BE2C (cell line): ENCODE measurements at regions not wholly inside any gene's neighbourhood (a gene's known extent, or its start where the extent isn't known, plus 50 kb on each side); places are given as distances from the start of the nearest gene placed in this dataset.

Source experiments
- DNase-seq: peaks from one replicate; pipeline ENCODE4 v3.0.0-alpha.2; 2020
- H3K27me3 ChIP-seq: fragments of 250-450 bp; sonication (Bioruptor Pico); 2 replicates; pipeline ENCODE4 v1.5.1; 2020; ENCODE audit warnings: mild to moderate bottlenecking
- H3K36me3 ChIP-seq: fragments of 250-450 bp; sonication (Bioruptor Pico); 2 replicates; pipeline ENCODE4 v1.5.1; 2020; ENCODE audit warnings: mild to moderate bottlenecking
- H3K4me1 ChIP-seq: fragments of 250-450 bp; sonication (Bioruptor Pico); 2 replicates; pipeline ENCODE4 v1.5.1; 2020
- H3K4me3 ChIP-seq: 2 replicates; pipeline ENCODE4 v1.5.1; 2011; ENCODE audit warnings: low read depth, low read length
- H3K9me3 ChIP-seq: fragments of 250-450 bp; sonication (Bioruptor Pico); 2 replicates; pipeline ENCODE4 v1.5.1; 2020
- TF ChIP-seq, protein P1 (sequence below): IDR thresholded peaks from 2 replicates; pipeline ENCODE4 v1.5.1; 2012; ENCODE audit warnings: mild to moderate bottlenecking, low read depth, low read length

DNA sequence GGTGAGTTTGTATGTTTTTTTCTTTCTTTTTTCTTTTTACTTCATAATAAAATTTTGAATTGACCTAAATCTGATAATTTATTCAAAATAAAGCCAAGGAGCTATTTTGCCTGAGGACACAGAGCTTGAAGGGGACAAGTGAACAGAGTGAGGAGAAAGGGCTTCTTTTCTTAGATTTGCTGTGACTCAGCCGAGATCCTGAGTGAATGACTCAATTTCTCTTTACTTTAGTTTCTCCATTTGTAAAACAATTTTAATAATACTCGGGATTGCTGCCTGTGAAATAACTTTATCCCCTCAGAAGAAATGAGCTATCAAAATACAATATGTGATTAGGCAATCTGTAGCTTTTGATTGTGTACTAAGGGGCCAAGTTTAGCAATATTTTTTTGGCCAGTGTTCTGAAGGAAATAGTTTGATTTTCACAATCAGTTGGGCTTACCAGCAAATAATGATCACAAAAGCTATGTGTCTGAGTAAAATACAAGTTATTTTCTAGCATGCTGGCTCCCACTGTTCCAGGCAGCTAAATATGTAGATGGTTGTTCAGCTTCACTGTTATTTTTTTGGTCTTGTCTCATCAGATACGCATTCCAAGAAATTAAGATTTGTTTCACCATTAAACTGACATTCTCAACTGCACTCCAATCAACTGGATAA, 437.5 kb downstream of the FGF9 start:
- TF ChIP-seq, protein P1, sequence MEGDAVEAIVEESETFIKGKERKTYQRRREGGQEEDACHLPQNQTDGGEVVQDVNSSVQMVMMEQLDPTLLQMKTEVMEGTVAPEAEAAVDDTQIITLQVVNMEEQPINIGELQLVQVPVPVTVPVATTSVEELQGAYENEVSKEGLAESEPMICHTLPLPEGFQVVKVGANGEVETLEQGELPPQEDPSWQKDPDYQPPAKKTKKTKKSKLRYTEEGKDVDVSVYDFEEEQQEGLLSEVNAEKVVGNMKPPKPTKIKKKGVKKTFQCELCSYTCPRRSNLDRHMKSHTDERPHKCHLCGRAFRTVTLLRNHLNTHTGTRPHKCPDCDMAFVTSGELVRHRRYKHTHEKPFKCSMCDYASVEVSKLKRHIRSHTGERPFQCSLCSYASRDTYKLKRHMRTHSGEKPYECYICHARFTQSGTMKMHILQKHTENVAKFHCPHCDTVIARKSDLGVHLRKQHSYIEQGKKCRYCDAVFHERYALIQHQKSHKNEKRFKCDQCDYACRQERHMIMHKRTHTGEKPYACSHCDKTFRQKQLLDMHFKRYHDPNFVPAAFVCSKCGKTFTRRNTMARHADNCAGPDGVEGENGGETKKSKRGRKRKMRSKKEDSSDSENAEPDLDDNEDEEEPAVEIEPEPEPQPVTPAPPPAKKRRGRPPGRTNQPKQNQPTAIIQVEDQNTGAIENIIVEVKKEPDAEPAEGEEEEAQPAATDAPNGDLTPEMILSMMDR = no peak
- H3K4me3 ChIP-seq = no peak overlapping the region
- DNase-seq = no peak
- no peaks in the 10 kb centered on the region for H3K27me3 ChIP-seq
- H3K9me3 ChIP-seq = no peaks in the 10 kb centered on the region
- H3K4me1 ChIP-seq = no peaks in the 10 kb centered on the region
- no peaks in the 10 kb centered on the region for H3K36me3 ChIP-seq

DNA sequence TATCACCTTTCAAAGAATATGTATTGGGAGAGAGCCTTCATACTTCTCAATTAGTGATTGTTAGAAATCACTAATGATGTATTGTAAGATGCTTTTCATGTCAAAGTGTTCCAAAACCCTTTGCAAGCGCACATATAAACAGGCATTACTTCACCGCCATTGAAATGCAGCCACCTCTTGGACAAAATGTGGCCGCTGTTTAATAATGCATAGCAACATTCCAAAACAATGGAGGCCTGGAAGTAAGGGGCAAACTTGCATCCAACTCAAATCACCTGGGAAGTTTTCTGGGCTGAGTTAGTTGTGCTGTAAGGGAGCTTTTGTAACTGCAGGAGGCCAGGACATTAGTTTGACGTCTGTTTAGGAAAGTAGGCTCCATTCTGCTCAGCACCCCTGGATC, 438.1 kb downstream of the FGF9 start:
- Histone ChIP-seq H3K36me3 (no peaks in the 10 kb centered on the region), H3K9me3 (no peaks in the 10 kb centered on the region), H3K4me3 (no peak overlapping the region), H3K4me1 (no peaks in the 10 kb centered on the region), H3K27me3 (no peaks in the 10 kb centered on the region)
- no peak for DNase-seq
- TF ChIP-seq, protein P1 = no peak

DNA sequence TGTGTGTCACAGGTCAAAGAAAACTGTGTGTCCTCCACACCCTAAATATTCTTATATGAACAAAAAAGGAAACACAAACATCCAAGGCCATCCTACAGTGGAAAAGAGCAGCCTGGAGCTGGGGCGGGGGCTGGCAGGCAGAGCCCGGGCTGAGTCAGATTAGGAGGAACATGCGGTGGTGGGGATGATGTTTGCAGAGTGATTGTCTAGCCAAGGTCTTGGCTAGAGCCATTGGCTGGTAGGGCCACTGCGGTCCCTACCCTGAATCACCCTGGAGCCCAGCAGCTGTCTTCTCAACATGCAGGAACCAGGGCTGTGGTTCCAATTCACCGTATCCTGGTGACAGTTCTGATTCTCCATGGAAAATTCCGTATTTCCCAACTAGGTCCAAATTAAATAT, 439.5 kb downstream of the FGF9 start:
- Histone ChIP-seq H3K36me3 (no peaks in the 10 kb centered on the region), H3K9me3 (no peaks in the 10 kb centered on the region), H3K4me3 (no peak overlapping the region), H3K4me1 (no peaks in the 10 kb centered on the region), H3K27me3 (no peaks in the 10 kb centered on the region)
- DNase-seq = no peak
- TF ChIP-seq, protein P1 = no peak

DNA sequence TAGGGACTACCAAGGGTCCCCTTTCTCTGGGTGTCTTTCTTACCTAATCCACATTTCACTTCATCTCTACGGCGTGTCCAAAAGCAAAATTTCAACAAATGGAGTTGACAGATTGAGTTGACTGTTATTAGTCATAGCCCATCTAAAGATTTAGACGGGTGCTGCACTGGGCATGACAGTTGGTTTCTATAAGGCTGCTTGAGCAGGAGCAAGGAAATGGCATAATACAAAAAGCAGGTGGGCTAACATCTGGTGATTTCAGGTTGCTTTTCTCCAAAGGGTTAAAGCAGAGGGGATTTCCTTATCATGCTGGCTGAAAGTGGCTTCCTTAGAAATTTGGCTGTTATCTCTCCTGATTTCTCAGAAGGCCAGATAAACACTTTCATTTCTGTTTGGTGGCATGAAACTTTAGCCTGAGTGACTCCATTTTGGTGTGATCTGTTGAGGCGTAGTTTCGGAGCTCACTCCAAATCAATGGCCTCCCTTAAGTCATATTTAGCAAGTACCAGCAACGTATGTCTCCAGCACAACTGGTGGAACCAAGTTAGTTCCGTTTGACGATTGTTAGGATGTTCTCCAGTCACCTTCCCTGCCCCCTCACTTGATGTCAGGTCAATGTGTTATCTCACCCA, 440.4 kb downstream of the FGF9 start:
- no peak for DNase-seq
- Histone ChIP-seq H3K4me3 (no peak overlapping the region), H3K9me3 (no peaks in the 10 kb centered on the region), H3K27me3 (no peaks in the 10 kb centered on the region), H3K4me1 (no peaks in the 10 kb centered on the region), H3K36me3 (no peaks in the 10 kb centered on the region)
- TF ChIP-seq, protein P1 = no peak

DNA sequence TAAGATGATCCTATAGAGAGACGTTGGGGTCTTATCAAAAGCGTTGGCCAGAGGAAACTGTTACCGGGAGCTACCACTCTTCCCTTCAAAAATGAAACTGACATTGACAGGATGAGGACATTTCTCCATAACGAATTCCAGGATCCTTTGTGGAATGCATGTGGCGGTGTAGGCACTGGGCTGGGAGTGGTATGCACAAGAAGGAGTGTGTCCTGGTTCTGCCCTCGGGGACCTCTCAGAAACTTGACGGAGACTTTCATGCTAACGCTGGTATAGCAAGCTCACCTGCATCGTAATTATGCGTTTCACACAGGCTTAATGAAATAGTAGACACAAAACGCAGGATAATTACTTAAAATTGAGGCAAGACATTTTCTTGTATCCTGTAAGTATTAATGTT, 441.1 kb downstream of the FGF9 start:
- TF ChIP-seq, protein P1 = no peak
- Histone ChIP-seq H3K4me1 (no peaks in the 10 kb centered on the region), H3K4me3 (no peak overlapping the region), H3K9me3 (no peaks in the 10 kb centered on the region), H3K36me3 (no peaks in the 10 kb centered on the region), H3K27me3 (no peaks in the 10 kb centered on the region)
- DNase-seq = no peak

DNA sequence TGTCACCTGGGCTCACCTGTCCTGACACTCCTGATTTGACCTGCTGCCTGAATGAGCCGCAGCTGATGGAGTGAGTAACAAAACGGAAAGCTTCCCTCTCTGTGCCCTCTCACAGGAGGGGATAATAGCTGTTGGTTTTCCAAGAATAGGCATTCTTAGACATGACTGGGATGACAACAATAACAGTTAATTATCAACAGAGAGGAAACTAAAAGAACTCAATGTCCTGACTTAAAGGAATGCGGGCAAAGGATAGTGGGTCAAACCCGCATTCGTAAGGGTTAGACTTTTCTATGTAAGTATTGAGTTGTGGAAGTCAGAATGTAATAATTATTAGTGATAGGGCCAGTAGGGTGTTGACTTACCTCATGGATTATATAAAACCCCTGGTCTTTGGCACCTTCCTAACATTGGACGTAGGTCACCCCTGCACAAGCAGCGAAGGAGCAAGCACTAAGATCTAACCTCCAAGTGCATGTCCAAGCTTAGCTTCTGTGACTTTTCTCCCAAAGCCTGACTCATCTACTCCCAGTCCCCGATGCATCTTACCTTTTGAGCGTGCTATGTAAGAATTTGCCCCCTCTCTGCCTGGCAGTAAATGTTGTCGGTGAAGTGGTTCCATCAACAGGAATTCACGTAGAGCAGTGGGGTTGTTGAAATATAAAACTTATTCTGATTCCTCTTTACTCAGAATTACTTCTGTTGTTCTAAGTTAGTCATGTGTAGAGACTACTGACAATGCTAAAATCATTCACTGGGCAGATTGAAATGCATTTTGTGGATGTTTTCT, 442.3 kb downstream of the FGF9 start:
- no peaks in the 10 kb centered on the region for H3K4me1 ChIP-seq
- H3K36me3 ChIP-seq = no peaks in the 10 kb centered on the region
- TF ChIP-seq, protein P1 = no peak
- no peaks in the 10 kb centered on the region for H3K9me3 ChIP-seq
- H3K27me3 ChIP-seq = no peaks in the 10 kb centered on the region
- no peak for DNase-seq
- no peak overlapping the region for H3K4me3 ChIP-seq
